ENCODE measurements at regions not wholly inside any gene's neighbourhood (a gene's known extent, or its start where the extent isn't known, plus 50 kb on each side); places are given as distances from the start of the nearest gene placed in this dataset.

GRCh38 chr3:144244662-144245061 lies 273.0 kb downstream of the DIPK2A start:
- no peak overlapping the region for H3K27ac ChIP-seq (ENCODE audit: insufficient read length, low read depth, low read length)
- no peaks in the 10 kb centered on the region for H3K4me1 Mint-ChIP-seq
- H4K91ac ChIP-seq (ENCODE audit: insufficient read length, low read depth, low read length): no peak overlapping the region
- no peaks in the 10 kb centered on the region for H3K9me3 Mint-ChIP-seq
- no peaks in the 10 kb centered on the region for H3K23me2 ChIP-seq (ENCODE audit: insufficient read length, low read depth, low read length, poor library complexity, severe bottlenecking)
- H4K20me1 ChIP-seq (ENCODE audit: control insufficient read depth, insufficient read depth, insufficient read length): no peaks in the 10 kb centered on the region
- H4K8ac ChIP-seq (replicated peaks; ENCODE audit: insufficient read length, low read depth, low read length): no peak overlapping the region
- H2AFZ ChIP-seq (ENCODE audit: low read length): no peak overlapping the region
- WGBS (ENCODE audit: extremely low coverage, insufficient read length, low lambda C conversion rate): no CpG with 5 or more reads among the region's 3 CpGs
- DNase-seq: peak; percentile 40
- H2AK5ac ChIP-seq (ENCODE audit: insufficient read length, low read length): no peak overlapping the region
- no peaks in the 10 kb centered on the region for H3K36me3 Mint-ChIP-seq (ENCODE audit: insufficient read depth in 1 of 3, low read depth in 3 of 3)
- H3K9ac ChIP-seq (ENCODE audit: extremely low read depth, insufficient read length, low read length): no peak overlapping the region
- no peak overlapping the region for H3K18ac ChIP-seq (ENCODE audit: insufficient read length, low read depth, low read length)
- H4K5ac ChIP-seq (ENCODE audit: insufficient read length, low read depth, low read length): no peak overlapping the region
- H3K4ac ChIP-seq (ENCODE audit: low read depth, low read length): no peak overlapping the region
- no peaks in the 10 kb centered on the region for H3K4me1 ChIP-seq (ENCODE audit: insufficient read depth, low read length)
- H3K79me2 ChIP-seq (ENCODE audit: insufficient read depth, low read length): no peaks in the 10 kb centered on the region
- TF ChIP-seq, protein P1, sequence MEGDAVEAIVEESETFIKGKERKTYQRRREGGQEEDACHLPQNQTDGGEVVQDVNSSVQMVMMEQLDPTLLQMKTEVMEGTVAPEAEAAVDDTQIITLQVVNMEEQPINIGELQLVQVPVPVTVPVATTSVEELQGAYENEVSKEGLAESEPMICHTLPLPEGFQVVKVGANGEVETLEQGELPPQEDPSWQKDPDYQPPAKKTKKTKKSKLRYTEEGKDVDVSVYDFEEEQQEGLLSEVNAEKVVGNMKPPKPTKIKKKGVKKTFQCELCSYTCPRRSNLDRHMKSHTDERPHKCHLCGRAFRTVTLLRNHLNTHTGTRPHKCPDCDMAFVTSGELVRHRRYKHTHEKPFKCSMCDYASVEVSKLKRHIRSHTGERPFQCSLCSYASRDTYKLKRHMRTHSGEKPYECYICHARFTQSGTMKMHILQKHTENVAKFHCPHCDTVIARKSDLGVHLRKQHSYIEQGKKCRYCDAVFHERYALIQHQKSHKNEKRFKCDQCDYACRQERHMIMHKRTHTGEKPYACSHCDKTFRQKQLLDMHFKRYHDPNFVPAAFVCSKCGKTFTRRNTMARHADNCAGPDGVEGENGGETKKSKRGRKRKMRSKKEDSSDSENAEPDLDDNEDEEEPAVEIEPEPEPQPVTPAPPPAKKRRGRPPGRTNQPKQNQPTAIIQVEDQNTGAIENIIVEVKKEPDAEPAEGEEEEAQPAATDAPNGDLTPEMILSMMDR (conservative IDR thresholded peaks at IDR 0.05): peak; percentile 50; the same call in 2 of the 3 replicates
- H2BK15ac ChIP-seq (ENCODE audit: low read depth, low read length): no peak overlapping the region
- no peak overlapping the region for H2BK120ac ChIP-seq (ENCODE audit: low read depth, low read length, poor library complexity, severe bottlenecking)
- H3K56ac ChIP-seq (ENCODE audit: insufficient read length, low read depth, low read length): no peak overlapping the region
- no peak overlapping the region for H3K27ac Mint-ChIP-seq
- H3T11ph ChIP-seq (ENCODE audit: low read length): no peak overlapping the region
- H3K9me3 ChIP-seq (ENCODE audit: control insufficient read depth, low read depth, low read length): no peaks in the 10 kb centered on the region
- H3K23ac ChIP-seq (ENCODE audit: insufficient read length, low read depth, low read length): no peak overlapping the region
- no peak overlapping the region for H2BK5ac ChIP-seq (ENCODE audit: insufficient read length, low read length)
- H2BK20ac ChIP-seq (ENCODE audit: low read depth, low read length, poor library complexity, severe bottlenecking): no peak overlapping the region
- no peaks in the 10 kb centered on the region for H3K27me3 ChIP-seq (ENCODE audit: insufficient read depth, low read length)
- H3K4me3 Mint-ChIP-seq: no peak overlapping the region
- no peak overlapping the region for H3K14ac ChIP-seq (ENCODE audit: insufficient read depth, low read length)
- H3K4me2 ChIP-seq (ENCODE audit: insufficient read depth, insufficient read length, low read length): no peak overlapping the region
- no peaks in the 10 kb centered on the region for H3K79me1 ChIP-seq (ENCODE audit: insufficient read depth, low read depth, low read length, poor library complexity, severe bottlenecking)
- no peak overlapping the region for H2BK12ac ChIP-seq (ENCODE audit: insufficient read length, low read depth, low read length)
- H3K27me3 Mint-ChIP-seq (ENCODE audit: low read depth): no peaks in the 10 kb centered on the region

Measured in H9 (cell line).